ENCODE measurements at regions not wholly inside any gene's neighbourhood (a gene's known extent, or its start where the extent isn't known, plus 50 kb on each side); places are given as distances from the start of the nearest gene placed in this dataset.
"Not testable (repeated sequence)": the region's sequence is repeated elsewhere in the genome, so short reads cannot be mapped to it uniquely, and the experiment has no call there.

DNA sequence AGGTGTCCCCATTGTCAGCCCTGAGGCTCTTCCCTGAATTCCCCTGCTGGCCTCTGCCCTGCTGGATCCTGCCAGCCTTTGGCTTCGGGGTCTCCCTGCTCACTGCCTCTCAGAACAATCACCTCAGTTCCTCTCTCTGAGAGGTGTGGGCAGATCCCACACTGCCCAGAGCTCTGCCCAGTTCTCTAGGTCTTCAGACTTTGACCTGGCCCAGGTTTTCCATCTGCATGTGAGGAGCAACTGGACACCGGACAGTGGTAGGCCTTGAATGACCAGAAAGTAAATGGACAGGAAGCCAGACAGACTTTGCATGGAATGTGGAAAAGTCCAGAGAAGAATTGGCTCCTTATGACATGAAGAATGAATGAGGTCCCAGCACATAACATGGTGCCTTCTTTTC lies 111.8 kb downstream of the FOXD4L6 start:
- not testable (repeated sequence) for DNase-seq

DNA sequence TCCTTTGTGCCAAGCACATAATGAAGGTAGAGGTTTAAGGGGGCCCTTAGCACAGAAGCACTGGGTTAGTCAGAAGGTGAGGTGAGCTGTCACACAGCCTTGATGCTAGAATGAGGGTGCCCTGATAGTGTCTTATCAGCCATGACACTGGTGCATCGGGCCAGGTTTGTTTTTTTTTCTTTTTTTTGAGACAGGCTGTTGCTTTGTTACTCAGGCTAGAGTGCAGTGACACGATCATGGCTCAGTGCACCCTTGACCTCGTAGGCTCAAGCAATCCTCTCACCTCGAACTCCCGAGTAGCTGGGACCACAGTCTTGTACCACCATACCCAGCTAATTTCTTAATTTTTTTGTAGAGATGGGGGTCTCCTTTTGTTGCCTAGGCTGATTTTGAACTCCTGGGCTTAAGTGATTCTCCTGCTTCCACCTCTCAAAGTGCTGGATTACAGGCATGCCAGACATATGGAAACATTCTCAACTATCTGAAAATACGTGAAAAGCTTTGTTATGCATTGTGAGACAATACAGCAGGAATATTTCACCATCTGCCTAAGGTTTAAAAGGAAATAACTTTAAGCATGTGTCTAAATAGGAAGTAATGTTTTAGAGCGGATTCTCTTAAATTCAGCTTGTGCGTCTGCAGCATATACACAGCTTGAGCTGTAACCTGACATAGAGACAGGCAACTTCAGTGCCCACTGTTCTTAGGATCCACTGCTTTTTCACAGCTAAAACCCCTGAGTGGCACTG lies 128.4 kb downstream of the FOXD4L6 start:
- not testable (repeated sequence) for DNase-seq

DNA sequence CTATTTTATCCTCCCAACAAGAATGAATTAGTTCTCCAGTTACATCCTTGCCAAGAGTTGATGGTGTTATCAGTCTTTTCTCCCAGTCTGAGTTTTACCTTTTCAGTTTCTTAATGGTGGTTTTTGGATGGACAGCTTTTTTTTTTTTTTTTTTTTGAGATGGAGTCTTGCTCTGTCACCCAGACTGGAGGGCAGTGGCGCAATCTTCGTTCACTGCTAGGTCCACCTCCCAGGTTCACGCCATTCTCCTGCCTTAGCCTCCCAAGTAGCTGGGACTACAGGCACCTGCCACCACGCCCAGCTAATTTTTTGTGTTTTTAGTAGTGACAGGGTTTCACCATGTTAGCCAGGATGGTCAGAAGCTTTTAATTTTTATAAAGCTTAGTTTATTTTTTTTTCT lies 133.0 kb downstream of the FOXD4L6 start:
- not testable (repeated sequence) for DNase-seq

DNA sequence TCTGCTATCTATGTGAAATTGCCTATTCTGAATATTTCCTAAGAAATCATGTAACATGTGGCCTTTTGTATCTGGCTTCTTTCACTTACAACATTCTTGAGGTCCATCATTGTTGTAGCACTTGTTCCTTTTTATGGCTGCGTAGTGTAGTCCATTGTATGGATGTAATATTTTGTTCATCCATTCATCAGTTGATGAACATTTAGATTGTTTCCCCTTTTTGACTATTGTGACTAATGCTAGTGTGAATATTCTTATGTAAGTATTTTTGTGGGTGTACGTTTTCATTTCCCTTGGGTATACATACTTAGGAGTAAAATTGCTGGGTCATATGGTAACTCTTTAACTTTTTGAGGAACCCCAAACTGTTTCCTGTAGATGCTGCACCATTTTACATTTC lies 134.6 kb downstream of the FOXD4L6 start:
- DNase-seq: not testable (repeated sequence)

DNA sequence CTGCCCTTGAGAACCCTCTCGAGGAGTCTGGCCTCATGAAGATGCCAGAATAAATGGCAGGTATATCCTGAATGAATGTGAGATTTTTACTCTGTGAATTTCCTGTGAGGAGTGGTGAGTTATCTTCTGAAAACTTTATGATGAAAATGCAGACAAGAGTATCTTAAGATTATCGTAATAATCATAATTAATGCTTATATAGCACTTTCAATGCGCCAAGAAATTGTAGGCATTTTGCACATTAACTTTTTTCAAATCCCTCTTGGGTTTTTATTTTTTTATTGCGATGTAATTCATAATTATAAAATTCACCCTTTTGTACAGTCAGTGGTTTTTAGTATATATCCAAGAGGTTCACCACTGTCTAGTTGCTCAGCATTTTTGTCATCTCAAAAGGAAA lies 135.1 kb downstream of the FOXD4L6 start:
- not testable (repeated sequence) for DNase-seq

DNA sequence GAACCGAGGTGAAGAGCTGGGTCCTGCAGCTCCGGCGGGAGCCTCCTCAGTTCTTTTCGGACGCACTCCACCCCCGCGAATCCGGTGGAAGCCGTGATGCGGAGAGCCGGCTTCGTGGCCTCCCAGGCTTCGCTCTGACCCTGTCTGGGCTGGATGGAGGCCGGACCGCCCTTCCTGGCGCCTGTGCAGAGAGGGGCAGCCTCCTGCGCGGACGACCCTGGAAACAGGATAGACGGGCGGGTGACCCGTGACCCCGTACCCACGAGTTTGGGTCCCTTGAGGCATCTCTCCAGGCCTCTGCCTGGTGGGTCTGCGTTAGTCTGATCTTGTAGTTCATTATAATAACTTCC lies 136.0 kb downstream of the FOXD4L6 start:
- not testable (repeated sequence) for DNase-seq

DNA sequence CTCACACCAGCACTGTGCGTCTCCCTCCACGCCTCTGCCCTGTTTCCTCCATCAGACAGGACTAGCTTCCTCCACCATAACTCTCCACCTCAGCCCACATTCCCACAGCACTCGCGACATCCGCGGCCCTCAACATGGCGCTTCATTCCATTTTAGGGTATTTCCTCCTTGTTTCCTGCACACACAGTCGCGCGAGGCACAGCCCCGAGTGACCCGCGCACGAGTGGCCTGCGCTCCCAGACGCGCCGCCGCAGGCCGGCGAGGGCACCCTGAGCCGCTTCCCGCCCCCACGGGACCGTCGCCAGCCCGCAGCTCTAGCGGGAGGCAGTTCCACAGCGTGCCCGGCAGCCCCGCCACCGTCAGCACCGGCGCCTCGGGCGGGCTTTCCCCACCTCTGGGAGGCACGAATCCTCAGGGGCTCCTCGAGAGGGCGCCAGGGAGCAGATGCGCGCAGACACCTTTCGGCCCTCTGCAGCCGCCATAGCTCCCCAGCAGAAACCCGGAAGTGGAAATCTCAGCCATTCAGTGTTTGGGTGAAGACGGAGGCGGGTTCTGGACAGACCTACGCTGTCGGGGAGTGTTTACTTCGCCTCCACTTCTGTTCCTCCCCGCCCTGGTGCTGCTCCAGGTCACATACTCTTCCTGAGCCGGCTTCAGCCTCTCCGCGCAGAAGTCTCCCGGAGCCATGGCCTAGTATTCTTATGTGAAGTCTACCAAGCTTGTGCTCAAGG lies 136.6 kb downstream of the FOXD4L6 start:
- DNase-seq: peak; percentile 99

DNA sequence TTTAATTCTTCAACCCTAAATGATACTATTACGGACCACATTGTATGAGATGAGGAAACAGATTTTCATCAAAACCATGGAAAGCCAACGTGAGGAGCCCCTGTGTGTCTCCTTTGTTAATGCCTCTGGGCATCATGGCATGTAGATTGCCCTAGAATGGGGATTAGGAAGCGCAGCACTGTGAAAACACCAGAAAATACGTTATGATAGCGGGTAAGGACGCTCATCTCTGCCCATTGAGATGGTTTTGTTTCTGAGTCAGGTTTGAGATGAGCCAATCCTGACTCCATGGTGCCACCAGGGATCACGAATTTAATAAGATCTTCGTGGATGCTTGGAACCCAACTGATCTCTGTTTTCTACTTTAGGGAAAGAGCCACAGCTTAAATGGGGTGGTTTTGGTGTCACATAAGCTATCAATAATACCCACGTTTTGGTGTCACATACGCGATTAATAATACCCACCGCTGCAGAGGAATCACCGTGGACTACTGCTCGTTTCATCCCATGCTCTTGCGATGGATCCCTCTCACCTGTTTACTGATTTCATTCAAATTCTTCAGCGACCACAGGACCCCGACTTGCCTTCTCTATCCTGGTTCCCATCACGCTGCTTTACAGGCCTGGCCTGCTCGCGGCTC lies 137.3 kb downstream of the FOXD4L6 start:
- not testable (repeated sequence) for DNase-seq

DNA sequence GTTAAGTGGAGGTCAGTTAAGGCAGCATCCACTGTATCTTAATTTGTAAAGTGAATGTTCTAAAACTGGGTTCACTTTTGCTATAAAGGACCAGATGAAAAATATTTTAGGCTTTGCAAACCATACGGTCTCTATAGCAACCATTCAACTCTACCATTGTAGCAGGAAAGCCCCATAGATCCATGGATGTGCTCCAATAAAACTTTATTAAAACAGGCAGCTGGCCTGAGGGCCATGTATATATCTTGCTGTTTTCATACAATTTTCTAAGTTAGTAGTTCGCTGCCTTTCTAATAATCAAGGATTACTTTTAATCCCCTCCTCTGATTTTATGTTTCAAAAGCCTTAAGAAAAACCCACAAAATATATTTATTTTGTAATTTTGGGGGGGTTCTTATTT lies 142.1 kb downstream of the FOXD4L6 start:
- not testable (repeated sequence) for DNase-seq

DNA sequence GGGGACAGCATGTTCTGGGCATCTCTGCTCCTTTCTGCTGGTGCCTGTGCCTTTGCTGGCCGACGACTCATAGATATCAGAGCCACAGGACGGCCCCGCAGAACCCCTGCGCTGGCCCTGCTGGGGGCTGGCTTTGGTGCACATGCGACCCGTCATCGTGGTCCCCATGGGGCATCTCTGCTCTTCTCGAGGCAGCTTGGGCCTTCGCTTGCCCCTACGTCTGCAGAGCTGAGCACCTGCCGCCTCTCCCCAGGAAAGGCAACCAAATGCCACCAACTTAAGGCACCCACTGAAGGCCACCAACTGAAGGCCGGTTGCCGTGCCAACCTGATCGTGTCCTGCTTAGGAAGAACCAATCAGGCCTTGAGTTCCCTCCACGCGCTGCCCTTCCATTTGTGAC lies 153.1 kb downstream of the FOXD4L6 start:
- DNase-seq: not testable (repeated sequence)

DNA sequence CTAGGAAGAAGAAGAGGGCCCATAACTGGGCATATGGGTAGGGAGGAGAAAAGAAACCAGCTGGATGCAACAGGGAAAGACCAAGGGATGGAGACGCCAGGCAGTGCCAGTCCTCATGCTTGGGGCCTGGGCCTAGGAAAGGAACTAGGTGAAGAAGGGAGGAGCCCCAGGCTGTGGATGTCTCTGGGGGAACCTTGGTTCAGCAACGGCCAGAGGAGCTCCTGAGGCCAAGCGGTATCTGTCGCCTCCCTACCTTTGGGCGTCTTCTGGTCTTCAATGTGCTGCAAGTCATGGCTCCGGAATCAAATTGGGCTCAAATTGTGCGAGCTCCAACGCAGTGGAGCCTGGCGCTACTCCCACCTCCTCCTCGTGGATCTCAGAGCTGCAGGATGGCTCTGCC lies 153.6 kb downstream of the FOXD4L6 start:
- not testable (repeated sequence) for DNase-seq

DNA sequence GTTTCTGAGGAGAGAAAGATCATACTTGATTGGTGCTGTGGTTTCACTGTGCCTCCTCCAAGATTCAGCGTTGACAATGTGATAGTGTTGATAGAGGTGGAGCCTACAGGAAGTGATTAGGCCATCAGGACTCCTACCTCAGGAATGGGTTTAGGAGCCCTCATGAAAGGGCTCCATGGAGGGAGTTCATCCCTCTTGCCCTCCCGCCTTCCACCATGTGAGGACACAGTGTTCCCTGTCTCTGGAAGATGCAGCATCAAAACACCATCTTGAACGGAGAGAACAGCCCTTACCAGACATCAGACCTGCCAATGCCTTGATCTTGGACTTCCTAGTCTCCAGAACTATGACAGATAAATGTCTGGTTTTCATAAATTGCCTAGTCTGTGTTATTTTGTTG lies 156.7 kb downstream of the FOXD4L6 start:
- not testable (repeated sequence) for DNase-seq

DNA sequence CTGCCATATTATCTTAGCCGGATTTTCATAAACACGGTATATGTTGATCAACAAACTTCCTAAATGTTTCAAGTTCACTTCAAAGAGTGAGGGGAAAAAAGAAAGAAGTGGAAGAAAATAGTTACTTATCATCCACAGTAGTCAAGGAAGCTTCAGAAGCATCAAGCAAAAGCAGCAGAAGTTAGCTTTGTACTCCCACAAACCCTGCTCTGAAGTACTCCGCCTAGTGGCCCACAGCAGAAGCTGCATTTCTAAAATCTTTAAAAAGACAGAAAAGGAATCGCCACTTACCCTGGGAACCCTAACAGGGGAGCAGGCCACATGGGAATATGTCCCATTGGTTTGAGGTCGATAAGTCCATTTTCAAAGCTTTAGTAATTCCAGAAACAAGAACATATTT lies 158.1 kb downstream of the FOXD4L6 start:
- not testable (repeated sequence) for DNase-seq

DNA sequence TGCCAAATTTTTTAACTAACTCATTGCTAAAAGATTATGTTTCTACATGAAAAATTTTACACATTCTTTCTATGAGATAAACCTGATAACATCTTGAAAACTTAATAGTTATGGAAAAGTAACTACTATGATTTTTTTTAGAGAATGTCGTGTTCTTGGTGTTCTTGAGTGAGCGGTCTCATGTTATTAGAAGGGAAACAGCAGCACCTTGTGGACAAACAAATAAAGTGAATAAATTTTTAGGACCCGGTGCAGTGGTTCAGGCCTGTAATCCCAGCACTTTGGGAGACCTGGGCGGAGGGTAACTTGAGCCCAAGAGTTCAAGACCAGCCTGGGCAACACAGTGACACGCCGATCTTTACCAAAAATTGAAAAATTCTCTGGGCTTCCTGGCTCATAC lies 166.0 kb downstream of the FOXD4L6 start:
- not testable (repeated sequence) for DNase-seq

DNA sequence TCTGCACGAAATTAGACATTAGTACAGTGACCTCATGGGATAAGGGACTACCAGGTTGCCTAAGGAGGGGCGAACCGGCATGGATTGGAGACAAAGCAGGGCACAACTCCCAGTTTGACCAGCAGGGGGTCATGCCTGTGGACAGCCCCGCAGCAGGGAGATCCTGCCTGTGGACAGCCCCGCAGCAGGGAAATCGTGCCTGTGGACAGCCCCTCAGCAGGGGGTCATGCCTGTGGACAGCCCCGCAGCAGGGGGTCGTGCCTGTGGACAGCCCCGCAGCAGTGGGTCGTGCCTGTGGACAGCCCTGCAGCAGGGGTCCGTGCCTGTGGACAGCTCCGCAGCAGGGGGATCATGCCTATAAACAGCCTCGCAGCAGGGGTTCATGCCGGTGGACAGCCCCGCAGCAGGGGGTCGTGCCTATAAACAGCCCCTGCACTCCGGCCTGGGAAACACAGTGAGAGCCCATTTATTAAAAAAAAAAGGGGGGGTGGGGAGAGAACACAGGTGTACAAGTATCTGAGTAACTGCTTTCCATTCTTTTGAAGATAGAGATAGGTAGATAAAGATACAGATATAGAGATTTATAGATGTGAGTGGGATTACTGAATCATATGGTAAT lies 176.5 kb downstream of the FOXD4L6 start:
- not testable (repeated sequence) for DNase-seq

DNA sequence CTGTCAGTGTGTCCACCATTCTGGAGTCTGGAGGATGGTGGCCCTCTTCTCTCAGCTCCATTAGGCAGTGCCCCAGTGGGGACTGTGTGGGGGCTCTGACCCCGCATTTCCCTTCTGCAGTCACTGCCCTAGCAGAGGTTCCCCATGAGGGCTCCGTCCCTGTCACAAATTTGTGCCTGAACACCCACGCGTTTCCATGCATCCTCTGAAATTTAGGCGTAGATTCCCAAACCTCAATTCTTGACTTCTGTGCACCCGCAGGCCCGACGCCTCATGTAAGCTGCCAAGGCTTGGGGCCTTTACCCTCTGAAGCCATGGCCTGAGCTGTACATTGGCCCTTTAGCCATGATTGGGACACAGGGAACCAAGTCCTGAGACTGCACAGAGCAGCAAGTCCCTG lies 182.3 kb downstream of the FOXD4L6 start:
- DNase-seq: not testable (repeated sequence)

DNA sequence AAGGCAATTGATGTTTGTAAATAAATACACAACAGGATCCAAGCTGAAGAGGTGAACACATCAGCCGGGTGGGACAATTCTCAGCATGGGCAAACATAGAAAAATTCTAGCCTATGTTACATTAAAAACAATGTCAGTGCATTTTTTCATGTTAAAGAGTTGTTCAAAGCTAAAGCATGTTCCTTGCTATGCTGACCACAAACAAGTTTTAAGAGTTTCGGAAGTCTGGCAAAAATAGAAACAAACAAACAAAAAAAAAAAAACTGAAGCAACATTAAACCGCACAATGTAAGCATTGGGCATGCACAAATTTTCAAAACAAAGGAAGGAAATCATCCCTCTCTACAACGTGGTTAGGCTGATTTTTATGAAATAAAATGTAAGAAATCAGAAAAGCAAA lies 185.8 kb downstream of the FOXD4L6 start:
- DNase-seq: not testable (repeated sequence)

DNA sequence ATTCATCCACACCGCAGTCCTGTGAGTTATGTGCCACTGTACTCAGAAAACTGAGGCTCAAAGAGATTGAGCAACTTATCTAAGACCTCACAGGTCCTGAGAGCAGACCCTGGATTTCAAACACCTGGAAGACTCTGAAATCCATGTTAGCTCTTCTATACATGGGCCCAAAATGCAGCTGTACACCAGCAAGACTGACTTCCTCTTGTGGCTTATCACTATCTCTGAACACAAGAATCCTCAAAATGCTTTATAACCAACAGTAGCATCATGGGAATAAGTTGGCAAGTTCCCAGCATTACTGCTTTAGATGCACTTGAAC lies 188.6 kb downstream of the FOXD4L6 start:
- DNase-seq: not testable (repeated sequence)

DNA sequence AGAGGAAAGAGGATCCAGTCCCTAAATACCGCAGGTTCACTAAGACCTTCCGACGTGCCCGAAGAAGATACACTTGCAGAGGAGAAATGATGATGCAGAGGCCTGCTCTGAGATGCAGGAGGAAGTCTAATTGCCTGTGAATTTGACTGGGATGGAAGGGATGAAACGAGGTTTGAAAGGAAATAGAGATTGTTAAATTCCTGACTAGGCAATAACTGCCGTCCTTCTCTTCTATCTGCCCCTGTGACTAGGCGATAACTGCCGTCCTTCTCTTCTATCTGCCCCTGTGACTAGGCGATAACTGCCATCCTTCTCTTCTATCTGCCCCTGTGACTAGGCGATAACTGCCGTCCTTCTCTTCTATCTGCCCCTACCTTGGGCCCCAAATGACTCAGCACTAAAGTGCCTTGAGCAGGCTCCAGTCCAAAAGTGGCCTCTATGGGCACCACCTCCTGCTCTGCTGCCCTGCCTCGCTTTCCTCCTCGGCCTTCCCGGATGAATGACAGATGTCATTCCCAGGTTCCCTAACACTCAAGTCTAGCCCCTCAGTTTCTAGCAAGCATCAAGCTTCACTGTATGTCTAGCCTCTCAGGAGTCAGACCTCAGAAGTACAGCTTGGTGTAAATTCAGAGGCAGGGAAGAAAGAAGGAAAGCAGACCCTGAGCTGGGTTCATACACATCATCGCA lies 189.1 kb downstream of the FOXD4L6 start:
- not testable (repeated sequence) for DNase-seq

DNA sequence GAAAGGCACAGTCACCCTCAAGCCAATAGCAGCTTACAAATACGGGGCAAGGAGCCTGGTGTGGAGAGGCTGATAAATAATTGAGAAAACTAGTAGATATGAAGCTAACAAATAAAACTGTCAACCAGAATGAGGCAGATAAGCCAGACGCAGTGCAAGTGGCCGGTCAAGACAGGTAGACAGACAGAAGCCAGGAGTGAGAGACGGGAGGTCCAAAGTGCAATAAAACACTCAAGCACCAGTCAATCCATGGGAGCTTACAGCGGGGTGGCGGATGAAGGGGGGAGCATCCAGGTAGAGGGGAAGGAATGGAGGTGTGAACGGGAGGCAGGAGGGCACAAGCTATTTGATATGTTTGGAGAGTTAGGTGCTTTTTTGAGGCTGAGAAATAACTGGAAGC lies 193.1 kb downstream of the FOXD4L6 start:
- DNase-seq: no peak

DNA sequence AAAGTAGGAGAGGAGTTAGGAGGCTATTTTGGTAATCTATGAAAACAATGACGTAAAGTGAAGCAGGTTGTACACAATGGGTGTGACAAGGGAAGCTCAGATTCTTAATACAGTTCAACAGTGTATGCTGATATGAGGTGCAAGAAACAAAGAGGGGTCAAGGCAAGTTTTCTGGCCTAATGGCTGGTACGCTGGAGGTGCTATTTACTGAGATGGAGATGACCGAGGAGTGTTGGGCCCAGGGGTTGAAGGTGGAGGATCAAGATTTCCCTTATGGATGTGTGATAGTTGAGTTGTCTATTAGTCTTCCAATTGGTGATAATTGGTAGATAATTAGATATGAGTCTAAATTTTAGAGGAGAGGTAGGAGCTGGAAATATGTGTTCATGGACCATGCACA lies 194.0 kb downstream of the FOXD4L6 start:
- not testable (repeated sequence) for DNase-seq

DNA sequence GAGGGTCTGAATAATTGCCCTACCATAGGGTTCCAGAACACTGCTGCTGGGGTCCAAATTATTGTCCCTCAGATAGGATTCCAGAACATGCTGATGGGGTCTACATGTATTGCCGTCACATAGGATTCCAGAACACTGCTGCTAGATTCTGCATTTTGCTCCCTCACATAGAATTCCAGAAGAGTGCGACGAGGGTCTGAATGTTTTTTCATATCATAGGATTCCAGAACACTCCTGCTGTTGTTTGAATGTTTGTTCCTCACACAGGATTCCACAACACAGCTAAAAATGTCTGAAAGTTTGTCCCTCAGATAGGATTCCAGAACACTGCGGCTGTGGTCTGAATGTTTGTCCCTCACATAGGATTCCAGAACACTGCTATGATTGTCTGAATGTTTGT lies 198.1 kb downstream of the FOXD4L6 start:
- DNase-seq: not testable (repeated sequence)

DNA sequence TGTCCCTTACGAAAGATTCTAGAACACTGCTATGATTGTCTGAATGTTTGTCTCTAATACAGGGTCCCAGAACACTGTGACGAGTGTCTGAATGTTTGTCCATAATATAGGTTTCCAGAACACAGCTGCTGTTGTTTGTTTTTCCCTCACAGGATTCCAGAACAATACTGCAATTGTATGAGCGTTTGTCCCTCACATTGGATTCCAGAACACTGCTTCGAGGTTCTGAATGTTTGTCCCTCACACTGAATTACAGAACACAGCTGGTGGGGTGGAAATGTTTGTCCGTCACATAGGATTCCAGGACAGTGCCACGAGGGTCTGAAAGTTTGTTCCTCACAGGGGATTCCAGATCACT lies 199.0 kb downstream of the FOXD4L6 start:
- not testable (repeated sequence) for DNase-seq
